Thyroid gland (tissue), 4 donors: ENCODE measurements at regions not wholly inside any gene's neighbourhood (a gene's known extent, or its start where the extent isn't known, plus 50 kb on each side); places are given as distances from the start of the nearest gene placed in this dataset.

Experiments used
- CTCF ChIP-seq, 6 experiments: fragments of 200-600 bp in 3 of 6; fragments of 450-650 bp in 3 of 6; sonication (generic) in 3 of 6; IDR thresholded peaks; one replicate each; pipeline ENCODE4 v1.5.1; 2016 to 2019; ENCODE audit warnings: antibody characterized with exemption in 6 of 6, mild to moderate bottlenecking in 2 of 6, inconsistent platforms in 1 of 6, moderate library complexity in 1 of 6
- POLR2A ChIP-seq, 2 donors: fragments of 450-650 bp; IDR thresholded peaks; one replicate each; pipeline ENCODE4 v1.6.1; 2017; ENCODE audit warnings: antibody characterized with exemption in 2 of 2, mild to moderate bottlenecking in 2 of 2, moderate library complexity in 1 of 2

- TF ChIP-seq CTCF (IDR thresholded peaks at IDR 0.05) (no peak), POLR2A (IDR thresholded peaks at IDR 0.05) (no peak)
Measured at GRCh38 chr2:217090024-217090473, 230.2 kb upstream of the TNP1 start.
